Fibroblast of skin of scalp (primary cell): ENCODE measurements at regions not wholly inside any gene's neighbourhood (a gene's known extent, or its start where the extent isn't known, plus 50 kb on each side); places are given as distances from the start of the nearest gene placed in this dataset.

Source experiments
- DNase-seq: peaks from one replicate; pipeline ENCODE4 v3.0.0-alpha.2; 2013

GRCh38 chr9:77084094-77084493, 64.6 kb downstream of the FOXB2 start:
- DNase-seq: no peak

- no peak for DNase-seq
Measured at GRCh38 chr9:77085416-77085815, 66.0 kb downstream of the FOXB2 start.

GRCh38 chr9:77087506-77087905, 68.1 kb downstream of the FOXB2 start:
- DNase-seq: no peak

GRCh38 chr9:77092536-77092935, 73.1 kb downstream of the FOXB2 start:
- DNase-seq: peak; percentile 58

- DNase-seq: no peak
Measured at GRCh38 chr9:77094150-77094549, 74.7 kb downstream of the FOXB2 start.

GRCh38 chr9:77097335-77097734, 77.9 kb downstream of the FOXB2 start:
- DNase-seq: no peak

- DNase-seq: no peak
Measured at GRCh38 chr9:77099388-77099787, 77.9 kb upstream of the VPS13A start.

- no peak for DNase-seq
Measured at GRCh38 chr9:77111408-77111807, 65.9 kb upstream of the VPS13A start.

- no peak for DNase-seq
Measured at GRCh38 chr9:77125665-77126064, 51.7 kb upstream of the VPS13A start.

- DNase-seq: no peak
Measured at GRCh38 chr9:77127071-77127470, 50.3 kb upstream of the VPS13A start.
